CD4-positive, alpha-beta T cell treated with Interleukin-6 at 100 ng/mL for 8 hours (primary cell): ENCODE measurements at regions not wholly inside any gene's neighbourhood (a gene's known extent, or its start where the extent isn't known, plus 50 kb on each side); places are given as distances from the start of the nearest gene placed in this dataset.
"Not testable (repeated sequence)": the region's sequence is repeated elsewhere in the genome, so short reads cannot be mapped to it uniquely, and the experiment has no call there.

Source experiments
- DNase-seq: peaks from one replicate; pipeline ENCODE4 v3.0.0-alpha.2; 2020; ENCODE audit warnings: mixed read lengths, low spot score

DNA sequence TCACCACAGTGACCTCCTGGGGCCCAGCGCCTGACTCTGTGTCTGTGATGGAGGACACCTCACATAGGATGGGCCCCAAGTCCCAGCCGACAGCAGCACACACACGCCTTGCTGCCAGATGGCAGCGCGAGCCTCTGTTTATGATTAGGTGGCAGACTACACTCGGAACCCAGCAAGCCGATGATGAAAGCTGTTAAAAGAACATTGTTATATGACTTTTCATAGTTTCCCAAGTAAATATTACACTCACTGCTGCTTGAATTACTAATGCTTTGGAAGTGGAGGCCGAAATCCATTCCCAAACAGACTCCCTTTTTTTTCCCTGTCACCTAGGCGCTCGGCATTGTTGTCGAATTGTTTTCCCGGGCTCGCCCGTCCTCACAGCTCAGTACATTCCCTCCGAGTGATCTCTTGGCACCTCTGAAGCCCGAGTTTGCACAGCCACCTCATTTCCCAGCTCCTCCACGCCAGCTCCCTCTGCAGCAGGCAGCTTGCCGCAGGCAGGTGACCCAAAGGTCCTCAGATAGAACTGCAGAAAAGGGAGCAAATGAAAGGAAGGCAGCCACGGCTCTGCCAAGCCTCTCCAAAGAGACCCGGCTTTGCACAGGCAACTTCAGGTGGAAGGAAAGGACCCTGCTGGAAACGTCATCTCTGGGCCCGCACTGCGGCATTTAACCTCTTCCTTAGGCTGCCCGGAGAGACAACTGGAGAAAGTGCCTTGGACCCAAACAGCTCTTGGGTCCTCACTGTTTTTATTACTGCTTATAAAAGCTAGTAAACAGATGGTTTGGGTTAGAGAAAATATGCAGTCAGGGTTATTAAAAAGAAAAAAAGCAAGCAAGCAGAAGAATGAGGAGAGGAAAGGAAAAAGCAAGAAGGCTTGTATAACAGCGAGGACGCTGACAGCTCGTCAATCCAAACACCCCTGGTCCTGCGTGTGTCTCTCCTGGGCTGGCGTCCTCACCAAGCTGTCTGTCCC, 72.2 kb upstream of the SLC25A33 start:
- no peak for DNase-seq

DNA sequence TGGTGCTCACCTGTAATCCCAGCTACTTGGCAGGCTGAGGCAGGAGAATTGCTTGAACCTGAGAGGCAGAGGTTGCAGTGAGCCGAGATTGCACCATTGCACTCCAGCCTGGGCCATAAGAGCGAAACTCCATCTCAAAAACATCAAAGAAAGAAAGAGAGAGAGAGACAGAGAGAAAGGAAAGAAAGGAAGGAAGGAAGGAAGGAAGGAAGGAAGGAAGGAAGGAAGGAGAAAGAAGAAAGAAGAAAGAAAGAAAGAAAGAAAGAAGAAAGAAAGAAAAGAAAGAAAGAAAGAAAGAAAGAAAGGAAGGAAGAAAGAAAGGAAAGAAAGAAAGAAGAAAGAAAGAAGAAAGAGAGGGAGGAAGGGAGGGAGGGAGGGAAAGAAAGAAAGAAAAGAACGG, 69.4 kb upstream of the SLC25A33 start:
- DNase-seq, result not testable (repeated sequence)

- DNase-seq, result no peak
Observed at GRCh38 chr1:9471679-9472078, 67.6 kb upstream of the SLC25A33 start.

DNA sequence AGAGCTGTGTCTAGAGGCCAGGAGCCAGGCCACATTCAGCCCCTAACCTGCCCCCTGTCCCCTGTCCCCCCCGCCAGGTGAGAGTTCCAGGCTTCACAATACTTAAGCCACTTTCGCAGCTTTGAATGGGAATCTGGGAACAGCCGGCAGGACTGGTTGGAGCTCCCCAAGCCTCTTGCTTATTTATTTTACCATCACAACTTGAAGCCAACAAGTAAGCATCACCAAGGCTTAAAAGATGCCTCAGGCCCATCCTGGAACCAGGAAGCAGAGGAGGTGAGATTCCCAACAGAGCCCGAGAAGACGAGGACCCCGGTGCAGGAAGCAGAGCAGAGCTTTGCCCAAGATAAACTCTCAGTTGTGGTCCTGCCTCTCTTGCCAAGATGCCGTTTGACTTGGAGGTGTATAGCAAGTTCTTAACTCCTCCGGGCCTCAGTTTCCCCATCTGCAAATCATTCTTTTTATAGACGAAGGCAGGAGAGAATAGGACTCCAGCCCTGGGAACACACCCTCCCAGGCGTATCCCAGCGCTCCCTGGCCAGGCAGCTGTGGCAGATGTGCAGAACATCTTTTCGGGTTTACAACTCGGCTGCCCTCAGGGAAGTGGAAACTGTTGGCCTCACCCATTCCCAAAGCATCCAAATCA, 66.8 kb upstream of the SLC25A33 start:
- no peak for DNase-seq

- no peak for DNase-seq
Observed at GRCh38 chr1:9473032-9473807, 66.0 kb upstream of the SLC25A33 start.

DNA sequence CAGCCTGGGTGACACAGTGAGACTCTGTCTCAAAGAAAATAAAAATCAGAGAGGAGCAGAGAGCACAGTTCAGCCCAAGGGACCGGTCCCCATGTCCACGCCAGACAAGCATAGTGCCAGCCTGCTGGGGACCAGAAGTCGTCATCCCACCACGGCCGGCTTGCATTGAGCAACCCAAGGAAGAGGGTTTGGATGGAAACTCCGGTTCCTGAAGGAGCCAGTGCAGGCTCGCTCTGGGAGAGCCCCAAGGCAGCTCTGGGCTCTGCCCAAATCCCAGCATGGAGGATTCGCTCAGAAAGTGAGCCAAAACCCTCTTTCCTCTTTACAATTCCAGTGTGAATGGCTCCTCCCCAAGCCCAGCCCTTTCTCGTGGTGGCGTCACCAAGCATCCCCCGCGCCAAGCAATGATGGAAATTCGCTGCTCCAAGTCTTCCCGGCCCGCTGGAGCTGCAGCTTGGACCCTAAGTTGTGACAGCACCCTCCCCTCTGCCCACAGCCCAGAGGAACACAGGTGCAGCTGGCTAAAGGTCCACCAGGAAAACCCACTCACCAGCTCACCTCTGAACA, 64.1 kb upstream of the SLC25A33 start:
- DNase-seq, result no peak

GRCh38 chr1:9476790-9477463, 62.3 kb upstream of the SLC25A33 start:
- no peak for DNase-seq

DNA sequence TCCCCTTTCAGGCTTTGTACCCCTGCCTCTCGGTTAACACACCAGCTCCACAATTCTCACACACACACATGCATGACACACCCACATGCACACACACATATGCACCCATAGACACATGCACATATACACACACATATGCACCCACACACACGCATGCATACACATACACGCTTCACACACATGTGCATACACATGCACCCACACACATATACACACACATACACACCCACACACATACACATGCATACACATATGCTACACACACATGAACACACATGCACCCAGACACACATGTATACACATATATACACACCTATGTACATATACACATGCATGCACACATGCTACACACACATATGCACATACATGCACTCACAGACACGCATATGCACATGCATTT, 61.7 kb upstream of the SLC25A33 start:
- DNase-seq, result no peak

GRCh38 chr1:9478021-9478420, 61.2 kb upstream of the SLC25A33 start:
- no peak for DNase-seq

- DNase-seq, result no peak
Observed at GRCh38 chr1:9481048-9481447, 58.2 kb upstream of the SLC25A33 start.

DNA sequence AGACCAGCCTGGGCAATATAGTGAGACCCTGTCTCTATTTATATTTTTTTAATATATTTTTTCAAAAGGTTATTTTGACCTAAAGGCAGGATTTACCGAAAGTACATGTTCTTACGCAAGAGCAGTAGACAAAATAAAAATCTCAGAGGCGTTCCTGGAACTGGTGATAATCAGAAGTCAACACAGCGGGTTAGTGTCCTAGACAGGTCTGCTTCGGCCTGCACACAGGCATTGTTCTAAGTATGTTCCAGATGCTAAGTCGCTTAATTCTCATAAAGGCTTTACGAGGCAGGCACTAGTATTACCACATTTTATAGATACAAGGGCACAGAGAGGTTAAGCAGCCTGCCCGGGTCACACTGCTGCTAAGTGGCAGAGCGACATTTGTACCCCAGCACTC, 56.9 kb upstream of the SLC25A33 start:
- no peak for DNase-seq

DNA sequence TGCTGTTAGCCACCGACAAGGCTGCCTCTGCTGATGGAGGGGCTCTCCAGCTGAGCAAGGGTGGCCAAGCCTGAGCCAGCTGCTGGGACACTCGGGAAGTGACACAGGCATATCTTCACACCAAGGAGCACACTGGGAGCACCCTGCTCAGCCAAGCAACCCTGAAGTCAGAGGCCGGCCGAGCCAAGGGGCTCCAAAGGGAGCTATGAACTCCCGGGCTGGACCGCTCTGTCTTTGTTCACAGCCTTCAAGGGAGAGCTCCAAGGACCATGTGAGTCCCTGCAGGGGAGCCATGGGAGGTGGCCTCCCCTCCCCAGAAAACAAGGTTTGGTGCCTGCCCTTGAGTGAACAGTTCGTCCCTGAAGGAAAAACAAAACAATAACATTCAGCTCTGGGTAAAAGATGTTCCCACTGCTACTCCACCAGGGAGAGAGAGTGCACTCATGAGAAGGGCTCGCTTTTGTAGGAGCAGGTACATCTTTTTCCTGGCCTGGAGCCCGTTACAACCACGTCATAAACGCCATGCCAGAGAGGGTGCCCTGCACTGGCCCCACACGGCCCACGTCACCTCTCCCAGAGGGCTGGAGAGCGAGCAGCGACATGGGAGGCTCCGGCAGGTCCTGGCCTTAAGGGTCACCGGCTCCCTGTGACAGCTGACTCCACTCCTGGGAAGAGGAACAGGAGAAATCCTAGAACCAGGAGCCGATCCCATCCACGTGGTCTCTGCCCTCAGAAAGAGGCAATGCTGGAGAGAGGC, 56.3 kb upstream of the SLC25A33 start:
- DNase-seq, result no peak

DNA sequence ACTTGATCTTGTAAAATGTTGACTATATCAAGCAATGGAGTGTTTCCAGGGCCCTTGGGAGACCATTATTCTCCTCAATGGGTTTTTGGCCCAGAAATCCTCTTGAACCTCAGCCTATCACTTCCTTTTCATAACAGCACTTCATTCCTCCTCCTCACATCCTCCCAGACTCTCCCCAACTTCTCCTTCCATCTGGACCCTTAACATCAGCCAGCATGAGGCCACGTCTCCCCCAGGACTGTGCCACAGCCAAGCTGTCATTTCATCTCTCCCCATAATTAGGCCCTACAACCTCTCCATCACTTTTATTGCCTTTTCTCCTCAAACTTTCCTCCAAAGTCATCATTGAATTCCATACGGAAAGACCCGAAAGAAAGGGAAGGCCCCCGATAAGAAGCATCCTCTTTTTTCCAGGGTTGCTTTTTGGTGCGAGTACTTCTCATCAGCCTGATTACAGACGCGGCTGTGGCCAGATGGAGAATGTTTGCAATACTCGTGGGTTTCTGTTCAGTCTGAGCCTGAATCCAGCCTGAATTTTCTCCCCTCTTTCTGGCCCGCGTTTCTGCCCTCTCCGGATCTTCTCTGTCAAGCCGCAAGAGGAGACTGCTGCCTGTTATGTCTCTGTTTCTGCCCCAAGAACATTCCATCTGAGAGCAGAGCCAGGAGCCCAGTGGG, 52.7 kb upstream of the SLC25A33 start:
- no peak for DNase-seq
